Right lung (tissue), 2 donors: ENCODE measurements at regions not wholly inside any gene's neighbourhood (a gene's known extent, or its start where the extent isn't known, plus 50 kb on each side); places are given as distances from the start of the nearest gene placed in this dataset.

Experiments
- DNase-seq, 2 donors: peaks; one replicate each; pipeline ENCODE4 v3.0.0-alpha.2; 2013

GRCh38 chr2:172204309-172204708 lies 101.6 kb upstream of the DLX2 start:
- no peak for DNase-seq

DNA sequence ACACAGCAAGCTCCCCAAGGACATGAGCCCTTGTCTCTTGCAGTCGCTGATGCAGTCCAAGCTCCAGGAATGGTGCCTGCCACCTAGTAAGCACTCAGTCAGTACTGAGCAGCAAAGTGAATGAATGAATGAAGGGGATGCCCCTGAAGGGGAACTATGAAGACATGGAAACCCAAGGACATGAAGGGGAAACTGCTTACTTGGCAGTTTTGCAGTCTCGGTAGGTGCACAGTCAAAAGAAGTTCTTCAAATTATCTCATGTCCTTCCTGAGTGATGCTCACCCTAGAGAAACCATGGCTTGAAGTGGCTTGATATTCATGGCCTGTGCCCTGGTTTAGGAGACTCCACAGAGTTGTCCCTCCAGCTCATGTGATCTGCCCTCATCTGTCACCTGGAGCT lies 102.1 kb upstream of the DLX2 start:
- DNase-seq: no peak

DNA sequence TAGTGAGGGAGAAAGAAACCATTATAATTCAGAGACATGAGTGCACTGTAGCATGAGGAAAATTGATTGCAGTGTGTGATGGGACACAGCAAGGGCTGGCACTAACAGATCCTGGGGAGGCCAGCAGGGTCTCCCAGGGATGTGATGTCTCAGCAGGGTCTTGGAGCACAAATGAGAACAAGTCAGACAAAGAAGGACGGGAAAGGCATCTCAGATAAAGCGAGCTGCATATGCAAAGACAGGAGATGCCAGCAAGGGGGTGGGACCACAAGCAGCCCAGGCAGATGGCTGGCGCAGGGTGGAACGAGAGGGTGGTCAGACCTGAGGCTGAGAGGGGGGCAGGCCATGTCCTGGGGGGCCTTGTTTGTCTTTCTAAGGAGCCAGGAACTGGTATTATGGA lies 102.6 kb upstream of the DLX2 start:
- no peak for DNase-seq

- no peak for DNase-seq
Observed at GRCh38 chr2:172207911-172208310, 105.2 kb upstream of the DLX2 start.

GRCh38 chr2:172208791-172209325 lies 106.2 kb upstream of the DLX2 start:
- DNase-seq: no peak

DNA sequence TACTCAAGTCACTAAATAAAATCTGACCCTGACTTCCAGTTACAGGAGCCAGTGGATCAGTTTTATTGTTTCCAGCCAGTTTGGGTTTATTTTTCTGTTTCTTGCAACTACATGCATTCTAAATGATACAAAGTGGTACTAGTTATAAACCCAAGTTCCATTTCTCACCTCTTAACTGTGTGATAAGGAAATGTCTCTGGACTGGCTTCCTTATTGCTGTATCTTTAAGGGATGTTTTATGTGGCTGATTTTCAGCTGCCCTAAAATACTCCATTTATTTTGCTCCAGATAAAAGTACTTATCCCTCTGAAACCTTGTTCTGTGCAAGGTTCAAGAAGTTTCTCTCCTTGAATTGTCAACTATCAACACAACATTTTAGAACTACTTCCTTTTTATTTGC lies 107.9 kb upstream of the DLX2 start:
- DNase-seq: no peak

DNA sequence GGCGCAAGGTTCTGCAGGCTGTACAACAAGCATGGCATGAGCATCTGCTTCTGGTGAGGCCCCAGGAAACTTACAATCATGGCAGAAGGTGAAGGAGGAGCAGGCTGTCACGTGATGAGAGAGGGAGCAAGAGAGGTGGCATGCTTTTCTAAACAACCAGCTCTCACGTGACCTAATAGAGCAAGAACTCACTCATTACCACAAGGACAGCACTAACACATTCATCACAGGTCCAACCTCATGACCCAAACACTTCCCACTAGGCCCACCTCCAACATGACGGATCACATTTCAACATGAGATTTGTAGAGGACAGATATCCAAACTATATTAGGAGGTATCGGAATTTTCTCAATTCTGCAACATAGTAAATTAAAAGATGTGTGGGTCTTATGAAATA lies 108.8 kb upstream of the DLX2 start:
- DNase-seq: no peak

DNA sequence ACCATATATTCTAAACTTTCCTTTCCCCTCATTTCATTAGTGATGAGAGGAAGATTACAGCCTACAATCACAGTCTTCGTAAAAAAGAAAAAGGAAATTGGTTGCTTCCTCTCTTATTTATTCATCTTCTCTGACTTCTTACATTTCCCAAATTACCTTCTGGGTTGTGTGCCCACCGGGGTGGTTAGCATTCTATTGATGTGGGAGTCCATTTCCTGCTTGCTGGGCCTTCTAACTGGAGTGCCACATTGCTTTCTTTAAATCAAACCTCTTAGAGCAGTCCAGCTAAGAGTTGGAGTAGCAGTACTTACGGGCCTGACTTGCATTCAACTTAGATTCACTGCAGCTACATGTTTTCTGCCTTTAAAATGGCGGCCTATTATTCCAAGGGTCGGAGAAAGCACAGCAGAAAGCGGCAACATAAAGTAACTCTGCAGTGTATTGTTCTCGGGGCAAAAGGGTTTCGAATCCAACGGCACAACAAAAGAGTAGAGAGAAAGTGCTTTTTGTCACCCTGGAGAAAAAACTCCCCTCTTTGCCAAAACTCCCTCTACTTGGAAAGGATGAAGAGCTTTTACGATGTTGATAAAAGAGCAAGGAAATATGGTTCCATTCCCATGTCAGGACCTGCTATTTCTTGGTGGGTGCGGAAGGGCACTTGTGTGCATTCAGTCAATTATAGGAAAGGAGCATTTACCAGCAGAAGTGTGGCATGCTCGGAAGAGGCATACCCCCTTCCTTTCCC lies 110.6 kb upstream of the DLX2 start:
- no peak for DNase-seq

DNA sequence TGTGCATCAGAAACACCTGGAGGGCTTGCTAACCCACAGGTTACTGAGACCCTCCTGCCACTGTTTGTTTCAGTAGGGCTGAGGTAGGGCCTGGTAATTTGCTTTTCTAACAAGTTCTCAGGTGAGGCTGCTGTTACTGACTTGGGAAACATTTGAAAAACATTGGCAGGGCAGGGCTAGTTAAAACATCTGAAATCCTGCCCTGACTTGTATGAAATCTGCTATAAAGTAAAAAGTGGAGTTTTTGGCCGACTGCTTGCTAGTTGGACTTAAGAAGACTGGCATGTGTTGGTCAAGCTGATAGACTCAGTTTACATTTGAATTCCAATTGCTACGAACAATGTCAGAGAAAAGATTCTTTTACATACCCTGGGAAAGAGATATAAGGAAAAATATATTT lies 111.6 kb upstream of the DLX2 start:
- DNase-seq: no peak

DNA sequence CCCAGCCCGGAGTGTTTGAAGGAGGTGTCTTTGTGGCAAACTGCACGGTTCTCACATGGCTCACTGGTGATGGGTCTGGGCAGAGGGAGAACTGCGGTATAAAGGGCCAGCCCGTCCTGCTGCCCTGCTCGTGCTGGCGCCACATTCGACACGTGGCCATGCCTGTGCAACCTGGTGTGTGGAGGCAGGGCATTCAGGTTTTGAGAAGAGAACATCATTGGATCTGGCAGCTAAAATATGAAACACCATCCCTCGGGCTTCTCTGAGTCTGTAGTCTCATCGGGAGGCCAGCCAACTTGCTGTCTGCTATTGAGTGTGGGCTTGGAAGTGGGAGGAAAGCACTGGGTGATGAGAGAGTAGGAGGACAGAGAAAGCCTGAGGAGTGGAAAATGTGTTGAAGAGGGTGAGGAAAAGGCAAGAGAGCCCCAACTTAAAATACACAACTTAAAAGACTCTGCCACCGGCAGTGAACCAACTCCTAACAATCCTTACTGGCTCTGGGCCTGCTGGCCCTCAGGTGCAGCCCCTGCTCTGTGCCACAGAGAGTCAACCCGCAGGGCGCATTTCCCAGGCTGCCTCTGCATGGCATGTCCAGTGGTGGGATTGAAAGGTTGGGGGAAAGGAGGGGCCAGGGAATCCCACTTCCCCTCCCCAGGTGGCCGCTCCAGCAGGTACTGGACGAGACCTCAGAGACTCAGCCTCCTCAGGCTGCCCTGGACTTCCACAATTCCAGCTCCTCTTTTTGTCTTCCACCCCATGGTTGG lies 112.7 kb upstream of the DLX2 start:
- DNase-seq: no peak

- DNase-seq: no peak
Observed at GRCh38 chr2:172215936-172216335, 113.2 kb upstream of the DLX2 start.

DNA sequence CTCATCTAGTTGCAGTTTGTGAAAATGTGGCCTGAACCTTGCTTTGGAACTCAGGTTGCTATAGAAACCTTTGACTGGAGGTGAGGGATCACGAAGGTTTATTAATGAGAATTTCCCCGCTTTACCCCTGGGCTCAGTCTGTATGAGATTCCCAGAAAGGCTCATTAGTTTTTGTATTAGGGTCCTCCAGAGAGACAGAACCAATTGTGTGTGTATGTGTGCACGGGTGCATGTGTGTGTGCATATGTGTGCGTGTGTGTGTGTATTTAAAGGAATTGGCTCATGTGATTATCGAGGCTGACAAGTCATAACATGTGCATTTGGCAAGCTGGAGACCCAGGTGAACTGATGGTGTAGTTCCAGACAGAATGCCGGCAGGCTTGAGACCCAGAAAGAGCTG lies 113.8 kb upstream of the DLX2 start:
- DNase-seq: no peak

GRCh38 chr2:172219201-172219600 lies 116.5 kb upstream of the DLX2 start:
- no peak for DNase-seq

DNA sequence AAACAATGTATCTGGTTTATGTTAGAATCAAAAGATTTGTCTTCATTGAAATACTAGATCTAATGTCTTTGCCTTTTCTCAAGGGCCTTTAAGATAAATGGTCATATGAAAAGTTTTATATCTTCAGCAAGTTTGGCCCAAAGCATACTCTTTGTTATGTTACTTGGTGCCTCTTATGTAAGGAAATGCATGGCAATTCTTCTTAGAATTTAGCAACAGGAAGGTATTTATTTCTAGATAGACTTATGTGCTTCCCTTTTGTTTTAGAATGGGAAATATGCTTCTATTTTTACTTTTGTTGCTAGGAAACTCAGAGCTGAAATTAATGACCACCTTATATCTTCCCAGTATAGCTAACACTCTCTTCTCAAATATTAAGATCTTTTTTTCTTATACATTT lies 117.4 kb upstream of the DLX2 start:
- no peak for DNase-seq

DNA sequence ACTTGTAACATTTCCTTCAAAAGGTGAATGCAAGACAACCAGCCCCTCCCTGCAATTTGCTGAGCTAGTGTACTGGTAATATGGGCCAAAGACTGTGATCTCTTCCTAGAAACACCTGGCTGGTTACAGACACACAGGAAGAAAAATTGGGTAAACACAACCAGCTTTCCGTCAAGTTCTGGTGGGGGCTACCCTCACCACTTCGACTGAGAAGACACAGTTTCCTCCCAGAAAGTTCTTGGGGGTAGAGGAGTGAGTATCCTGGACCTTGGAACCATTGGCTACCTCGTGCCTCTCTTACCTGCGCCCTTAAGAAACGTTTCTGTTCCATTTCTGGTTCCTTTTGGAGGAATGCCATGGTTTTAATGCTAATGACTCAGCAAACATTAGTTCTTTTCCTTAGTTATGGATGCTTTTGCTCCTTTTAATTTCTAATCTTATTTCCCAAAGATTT lies 120.9 kb upstream of the DLX2 start:
- no peak for DNase-seq

GRCh38 chr2:172225786-172226185 lies 123.1 kb upstream of the DLX2 start:
- no peak for DNase-seq

DNA sequence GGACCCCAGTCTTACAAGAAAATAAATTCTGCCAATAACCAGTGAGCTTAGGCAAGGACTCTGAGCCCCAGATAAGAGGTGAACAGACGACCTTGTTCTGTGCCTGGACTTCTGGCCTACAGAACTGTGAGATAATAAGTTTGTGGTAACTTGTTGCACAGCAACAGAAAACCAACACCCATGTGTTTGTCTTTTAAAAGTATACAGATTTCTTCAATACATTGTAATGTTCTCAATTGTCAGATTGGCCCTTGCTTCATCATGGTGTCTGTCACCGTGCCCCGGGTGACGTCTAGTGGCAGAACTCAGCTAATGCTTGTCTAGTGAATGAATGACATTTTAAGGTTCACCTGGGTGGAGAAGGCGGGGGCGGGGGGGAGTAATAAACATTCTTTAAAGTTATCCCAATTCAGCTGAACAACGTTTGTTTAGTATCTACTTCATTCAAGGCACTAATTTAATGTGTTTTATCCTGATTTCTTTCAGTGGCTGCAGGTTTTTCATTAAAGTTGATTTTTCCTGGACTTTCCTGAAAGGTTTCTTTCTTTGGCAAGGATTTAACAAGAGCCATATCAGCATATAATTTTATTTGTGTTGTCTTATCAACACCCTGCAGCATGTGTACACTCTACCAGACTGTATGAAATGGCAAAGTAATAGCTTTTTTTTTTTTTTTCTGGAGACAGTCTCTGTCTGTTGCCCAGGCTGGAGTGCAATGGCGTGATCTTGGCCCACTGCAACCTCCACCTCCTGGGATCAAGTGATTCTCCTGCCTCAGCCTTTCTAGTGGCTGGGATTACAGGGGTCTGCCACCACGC lies 123.8 kb upstream of the DLX2 start:
- no peak for DNase-seq

DNA sequence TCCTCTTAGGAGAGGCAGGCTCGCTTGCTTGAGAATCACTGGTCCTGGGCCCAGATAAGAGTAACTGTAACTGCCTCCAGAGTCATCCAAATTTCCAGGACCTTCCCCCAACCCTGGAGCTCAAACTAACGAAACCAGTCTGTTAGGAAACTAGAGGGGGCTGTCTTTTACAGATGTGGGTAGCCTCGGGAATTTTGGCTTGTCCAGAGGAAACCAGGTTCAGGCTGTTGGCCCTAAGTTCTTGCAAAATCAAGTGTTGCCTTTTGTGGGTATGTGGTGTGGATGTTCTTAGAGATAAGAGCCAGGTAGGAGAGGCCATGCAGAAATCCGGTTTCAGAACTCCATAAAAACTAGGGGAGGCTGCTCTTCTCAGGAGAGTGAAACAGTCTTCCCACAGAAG lies 125.0 kb upstream of the DLX2 start:
- no peak for DNase-seq

- DNase-seq: peak; percentile 64 to 79
Observed at GRCh38 chr2:172228177-172228808, 125.6 kb upstream of the DLX2 start.

- no peak for DNase-seq
Observed at GRCh38 chr2:172229125-172229524, 126.4 kb upstream of the DLX2 start.

GRCh38 chr2:172230332-172230888 lies 127.7 kb upstream of the DLX2 start:
- DNase-seq: no peak
